Memory B cell (primary cell): ENCODE measurements at regions not wholly inside any gene's neighbourhood (a gene's known extent, or its start where the extent isn't known, plus 50 kb on each side); places are given as distances from the start of the nearest gene placed in this dataset.

ENCODE experiments used
- ATAC-seq: fragments of 150-1000 bp; cut with Tn5 transposase; 2 replicates; pipeline ENCODE4 v1.10.0; 2021; ENCODE audit warnings: low read depth, mild to moderate bottlenecking, moderate library complexity
- DNase-seq, 2 donors: peaks; one replicate each; pipeline ENCODE4 v3.0.0; 2022; ENCODE audit warnings: low spot score in 2 of 2
- H3K27ac Mint-ChIP-seq: one replicate; pipeline ENCODE4 v1.8.0; 2022; ENCODE audit warnings: mild to moderate bottlenecking, moderate library complexity, mixed read lengths
- H3K27me3 Mint-ChIP-seq: one replicate; pipeline ENCODE4 v1.8.0; 2022; ENCODE audit warnings: mixed read lengths
- H3K36me3 Mint-ChIP-seq: one replicate; pipeline ENCODE4 v1.8.0; 2022; ENCODE audit warnings: mild to moderate bottlenecking, mixed read lengths
- H3K4me1 Mint-ChIP-seq: one replicate; pipeline ENCODE4 v1.8.0; 2022; ENCODE audit warnings: mixed read lengths
- H3K4me3 Mint-ChIP-seq: one replicate; pipeline ENCODE4 v1.8.0; 2022; ENCODE audit warnings: mild to moderate bottlenecking, moderate library complexity, mixed read lengths
- H3K9me3 Mint-ChIP-seq: one replicate; pipeline ENCODE4 v1.8.0; 2022; ENCODE audit warnings: mixed read lengths

DNA sequence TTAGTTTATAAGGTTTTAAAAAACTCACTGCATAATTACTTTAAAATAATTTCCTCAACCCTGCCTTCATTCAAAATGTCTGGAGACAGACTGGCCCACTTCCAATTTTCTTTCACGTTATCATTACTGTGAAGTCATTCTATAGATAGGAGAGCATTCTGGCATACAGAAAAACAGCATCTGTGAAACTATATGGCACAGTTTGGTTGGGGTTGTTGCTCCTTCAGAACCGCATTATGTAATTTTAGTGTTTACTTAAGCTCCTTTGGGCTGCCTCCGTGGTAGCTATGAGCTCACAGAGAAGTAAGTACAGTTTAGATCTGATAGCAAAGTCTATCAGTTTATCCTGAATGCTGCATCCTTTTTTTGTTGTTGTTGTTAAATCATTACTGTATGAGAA lies 104.3 kb downstream of the KCNRG start:
- Mint-ChIP-seq H3K4me1 (peaks cover 26% of the 10 kb centered on the region), H3K27ac (no peak overlapping the region)
- DNase-seq, result no peak

DNA sequence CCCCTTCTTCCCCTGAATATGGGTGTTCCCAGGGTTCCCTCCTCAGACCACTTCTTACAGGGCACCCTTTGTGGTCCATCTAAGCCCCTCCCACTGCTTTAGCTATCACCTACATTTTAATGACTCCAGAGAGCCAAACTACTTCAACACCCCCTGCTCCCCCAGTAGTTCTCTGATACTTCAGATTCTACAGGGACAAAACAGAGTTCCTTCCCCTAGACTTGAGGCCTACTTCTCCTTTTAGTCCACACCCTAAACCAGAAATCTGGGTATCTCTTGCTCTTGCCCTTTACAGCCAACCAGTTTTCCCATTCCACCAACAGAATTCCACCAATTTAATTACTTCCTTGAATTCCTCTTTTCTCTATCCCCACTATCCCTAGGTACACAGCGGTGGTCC lies 107.2 kb downstream of the KCNRG start:
- DNase-seq (no peak), ATAC-seq (no peak)
- H3K36me3 Mint-ChIP-seq, result peaks cover 7% of the 10 kb centered on the region
- H3K4me1 Mint-ChIP-seq, result peaks cover 33% of the 10 kb centered on the region
- no peaks in the 10 kb centered on the region for H3K27me3 Mint-ChIP-seq
- peak overlapping the region; percentile 97 for H3K27ac Mint-ChIP-seq
- H3K9me3 Mint-ChIP-seq, result no peaks in the 10 kb centered on the region
- peak overlapping the region; percentile 92 for H3K4me3 Mint-ChIP-seq

More for the DNA sequence above, 104.3 kb downstream of the KCNRG start:
- no peaks in the 10 kb centered on the region for H3K27me3 Mint-ChIP-seq
- ATAC-seq, result no peak
- H3K36me3 Mint-ChIP-seq, result peaks cover 9% of the 10 kb centered on the region
- no peak overlapping the region for H3K4me3 Mint-ChIP-seq
- no peaks in the 10 kb centered on the region for H3K9me3 Mint-ChIP-seq

DNA sequence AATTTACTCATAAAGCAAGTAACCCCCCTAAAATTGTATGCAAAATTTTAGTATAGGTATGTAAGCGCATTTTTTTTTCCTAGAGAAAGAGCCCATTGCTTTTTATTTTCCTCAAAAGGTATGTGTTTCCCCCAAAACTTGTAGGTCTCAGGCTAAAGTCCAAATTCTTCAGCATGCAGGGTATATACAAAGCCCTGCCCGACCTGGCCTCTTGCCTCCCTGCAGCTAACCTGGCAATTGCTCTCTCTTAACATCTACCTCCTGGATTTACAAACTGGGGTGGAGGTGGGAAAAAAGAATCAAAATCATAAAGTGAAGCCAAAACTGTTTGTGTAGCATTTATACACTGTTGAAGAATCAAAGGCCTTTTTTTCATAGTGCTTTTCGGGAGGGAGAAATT lies 107.8 kb downstream of the KCNRG start:
- Mint-ChIP-seq H3K36me3 (peaks cover 7% of the 10 kb centered on the region), H3K27ac (peak overlapping the region; percentile 97), H3K4me1 (peaks cover 33% of the 10 kb centered on the region), H3K4me3 (peak overlapping the region; percentile 92), H3K27me3 (no peaks in the 10 kb centered on the region), H3K9me3 (no peaks in the 10 kb centered on the region)
- no peak for ATAC-seq
- no peak for DNase-seq

DNA sequence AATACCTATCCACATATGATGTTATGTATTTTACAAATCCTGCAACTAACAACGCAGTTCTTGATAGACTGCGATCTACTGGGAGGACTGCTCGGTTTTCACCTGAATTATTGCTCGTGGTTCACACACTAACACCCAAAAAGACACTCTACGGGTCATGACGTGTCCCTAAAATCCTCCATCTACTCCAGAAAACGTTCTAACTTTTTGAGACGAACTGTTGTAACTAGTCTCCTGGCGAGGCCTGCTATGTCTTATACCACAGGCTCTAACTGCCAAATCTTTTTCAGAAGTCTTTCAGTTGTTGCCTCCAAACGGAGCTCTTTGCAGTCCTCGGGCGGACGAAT lies 108.2 kb downstream of the KCNRG start:
- H3K4me1 Mint-ChIP-seq, result peaks cover 35% of the 10 kb centered on the region
- no peak for DNase-seq
- H3K36me3 Mint-ChIP-seq, result peaks cover 7% of the 10 kb centered on the region
- H3K4me3 Mint-ChIP-seq, result peak overlapping the region; percentile 92
- ATAC-seq, result no peak
- no peaks in the 10 kb centered on the region for H3K9me3 Mint-ChIP-seq
- H3K27me3 Mint-ChIP-seq, result no peaks in the 10 kb centered on the region
- peak overlapping the region; percentile 97 for H3K27ac Mint-ChIP-seq

DNA sequence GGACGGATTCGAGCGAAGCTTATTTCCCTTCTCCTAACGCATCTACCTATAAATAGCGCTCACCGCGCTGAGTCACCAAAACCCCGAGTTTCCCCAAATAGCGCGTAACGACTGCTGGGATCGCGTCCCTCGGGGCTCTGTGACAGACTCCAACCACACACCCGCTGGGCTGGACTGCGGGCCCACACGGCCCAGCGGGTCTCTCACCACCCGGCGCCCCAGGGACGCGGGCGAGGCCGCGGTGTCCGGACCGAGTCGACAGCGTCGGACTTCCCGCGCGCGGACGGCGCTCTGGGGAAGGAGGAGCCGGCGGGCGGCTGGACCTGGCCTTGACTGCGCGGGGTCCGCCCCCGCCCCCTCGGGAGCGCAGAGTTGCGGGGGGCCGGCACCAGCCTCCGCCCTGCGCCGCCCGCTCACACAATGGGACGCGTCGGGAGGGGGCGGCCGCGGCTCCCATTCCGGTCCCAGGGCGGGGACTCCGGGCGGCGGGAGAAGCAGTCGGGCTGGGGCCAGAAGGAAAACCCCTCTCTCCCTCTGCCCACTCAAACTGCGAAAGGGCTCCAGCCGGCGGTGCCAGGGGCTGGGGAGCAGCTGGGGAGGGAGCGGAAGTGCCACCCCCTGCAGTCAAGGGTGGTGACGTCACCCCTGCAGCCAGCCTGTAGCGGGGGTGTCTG lies 108.8 kb downstream of the KCNRG start:
- Mint-ChIP-seq H3K36me3 (peaks cover 6% of the 10 kb centered on the region), H3K27ac (peak overlapping the region; percentile 97), H3K27me3 (no peaks in the 10 kb centered on the region), H3K4me3 (peak overlapping the region; percentile 92), H3K4me1 (peaks cover 37% of the 10 kb centered on the region), H3K9me3 (no peaks in the 10 kb centered on the region)
- ATAC-seq, result peak; percentile 68
- DNase-seq, result peak; percentile 54 to 63

DNA sequence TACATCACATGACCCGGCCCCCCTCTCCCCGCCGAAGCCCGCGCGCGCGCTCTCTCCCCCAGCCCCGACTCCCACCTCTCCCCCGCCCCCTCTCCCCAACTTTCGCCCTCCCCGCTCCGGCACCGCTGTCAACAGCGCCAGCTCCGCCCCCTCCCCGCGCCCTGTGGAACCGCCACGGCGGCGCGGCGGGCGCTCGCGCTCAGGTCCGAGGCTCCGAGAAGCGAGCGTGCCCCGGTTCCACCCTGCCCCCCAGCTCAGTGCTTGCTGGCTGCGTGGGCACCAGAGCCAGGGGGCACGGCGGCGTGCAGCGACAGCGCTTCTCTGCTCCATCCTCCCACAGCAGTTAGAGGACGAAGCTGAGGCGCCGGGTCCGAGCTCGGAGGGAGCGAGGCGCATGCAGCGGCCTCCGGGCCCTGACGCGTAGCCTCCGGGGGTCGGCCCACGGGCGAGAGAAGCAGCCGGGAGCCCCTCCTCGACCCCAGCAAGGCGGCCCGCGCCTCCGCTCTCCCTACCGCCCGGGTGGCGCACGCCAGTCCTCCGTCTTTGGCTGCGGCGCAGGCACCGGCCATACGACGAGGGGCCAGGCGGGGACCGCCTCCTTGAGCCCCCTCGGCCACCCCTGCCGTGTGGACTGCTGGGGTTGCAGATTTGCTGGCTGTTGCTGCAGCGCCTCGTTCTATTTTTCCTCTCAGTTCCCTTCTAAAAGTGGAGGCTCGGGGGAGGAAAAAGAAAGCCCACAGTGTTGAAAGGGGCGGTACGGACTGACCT lies 109.5 kb downstream of the KCNRG start:
- DNase-seq (peak; percentile 90 to 92), ATAC-seq (peak; percentile 5)
- Mint-ChIP-seq H3K4me1 (peaks cover 37% of the 10 kb centered on the region), H3K9me3 (no peaks in the 10 kb centered on the region), H3K36me3 (peaks cover 4% of the 10 kb centered on the region), H3K4me3 (peak overlapping the region; percentile 92), H3K27me3 (no peaks in the 10 kb centered on the region), H3K27ac (peak overlapping the region; percentile 97)

DNA sequence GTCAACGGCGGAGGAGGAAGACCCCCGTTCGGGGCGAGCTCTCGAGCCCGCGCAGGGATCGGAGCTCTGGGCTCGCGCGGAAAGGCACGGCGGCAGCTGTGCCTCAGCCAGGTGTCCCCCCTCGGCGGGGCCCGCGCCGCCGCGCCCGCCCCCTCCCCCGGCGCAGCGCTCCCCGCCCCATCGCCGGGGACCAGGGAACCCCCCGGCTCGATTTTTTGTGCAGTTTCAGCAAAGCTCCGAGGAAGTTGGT lies 110.0 kb downstream of the KCNRG start:
- DNase-seq (peak in 1 of 2 donors; percentile 75), ATAC-seq (peak; percentile 27)
- Mint-ChIP-seq H3K4me3 (peak overlapping the region; percentile 92), H3K27ac (peak overlapping the region; percentile 97), H3K36me3 (peaks cover 4% of the 10 kb centered on the region), H3K27me3 (no peaks in the 10 kb centered on the region), H3K9me3 (no peaks in the 10 kb centered on the region), H3K4me1 (peaks cover 37% of the 10 kb centered on the region)

DNA sequence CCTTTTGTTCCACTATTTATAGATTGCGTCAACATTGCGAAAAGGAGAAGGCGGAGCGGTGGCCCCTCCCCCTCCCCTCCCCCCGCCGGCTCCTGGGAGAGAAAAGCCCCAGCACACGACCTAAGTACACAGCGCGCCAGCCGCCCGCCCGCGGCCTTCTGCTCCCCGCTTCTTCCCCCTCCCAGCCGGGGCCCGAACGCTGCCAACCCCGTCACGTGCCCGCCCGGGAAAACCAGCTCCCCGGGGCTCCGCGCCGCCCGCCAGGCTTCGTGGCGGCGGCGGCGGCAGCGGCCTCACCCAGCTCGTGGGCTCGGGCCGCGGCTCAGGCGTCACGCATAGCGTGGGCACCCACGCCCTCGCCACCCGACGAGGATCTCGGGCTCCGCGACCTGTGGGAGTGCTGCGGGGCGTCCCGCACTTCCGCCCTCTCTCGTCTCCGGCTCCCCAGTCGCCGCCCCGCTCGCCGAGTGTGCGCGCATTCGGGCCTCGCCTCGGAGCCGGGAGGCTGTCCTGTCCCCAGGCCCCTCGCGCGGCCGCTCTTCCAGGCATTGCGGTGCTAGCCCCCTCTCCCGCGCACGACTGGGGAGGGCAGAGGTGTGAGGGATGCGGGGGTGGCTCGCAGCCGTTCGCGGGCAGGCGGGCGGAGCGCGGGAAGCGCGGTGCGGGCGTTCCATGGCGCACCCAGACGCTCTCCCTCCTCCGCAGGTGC lies 110.5 kb downstream of the KCNRG start:
- Mint-ChIP-seq H3K4me1 (peaks cover 36% of the 10 kb centered on the region), H3K27me3 (no peaks in the 10 kb centered on the region), H3K9me3 (no peaks in the 10 kb centered on the region), H3K27ac (peak overlapping the region; percentile 97), H3K4me3 (peak overlapping the region; percentile 92), H3K36me3 (peaks cover 3% of the 10 kb centered on the region)
- DNase-seq, result peak; percentile 76 to 82
- ATAC-seq, result peak; percentile 46

DNA sequence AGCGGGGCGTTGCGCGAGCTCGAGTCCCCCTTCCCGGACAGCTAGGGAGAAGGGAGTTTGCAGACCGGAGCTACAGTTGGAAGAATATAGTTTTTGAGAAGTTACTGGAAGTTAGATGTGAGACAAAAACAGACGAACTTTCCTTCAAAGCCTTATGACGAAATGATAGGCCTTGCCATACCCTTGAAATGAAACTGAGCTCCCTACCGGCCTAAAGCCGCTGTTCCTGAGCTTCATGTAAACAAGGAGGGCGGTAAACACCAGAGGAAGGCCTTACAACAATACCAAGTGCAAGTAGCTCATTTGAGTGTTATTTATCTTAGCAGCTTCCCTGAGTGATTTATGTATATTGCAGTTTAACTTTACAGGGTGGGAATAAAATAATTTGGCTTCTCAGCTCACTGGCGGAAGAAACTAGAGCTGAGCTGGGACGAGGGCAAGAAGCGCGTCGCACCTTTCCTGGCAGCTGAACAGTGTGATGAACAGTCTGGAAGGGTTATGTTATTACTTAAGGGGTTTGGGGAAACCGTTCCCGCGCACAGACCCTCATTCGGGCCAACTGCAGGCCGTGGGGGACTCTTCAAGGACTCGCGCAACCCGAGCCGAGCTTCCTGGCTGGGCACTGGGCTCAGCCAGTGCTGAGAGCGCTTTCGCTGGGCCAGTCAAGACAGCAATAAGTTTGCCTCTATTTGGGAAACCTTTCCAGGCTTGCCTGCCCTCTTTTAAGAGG lies 111.2 kb downstream of the KCNRG start:
- no peaks in the 10 kb centered on the region for H3K27me3 Mint-ChIP-seq
- H3K4me3 Mint-ChIP-seq, result peak overlapping the region; percentile 92
- no peaks in the 10 kb centered on the region for H3K9me3 Mint-ChIP-seq
- ATAC-seq (no peak), DNase-seq (no peak)
- H3K4me1 Mint-ChIP-seq, result peaks cover 40% of the 10 kb centered on the region
- H3K27ac Mint-ChIP-seq, result peak overlapping the region; percentile 97
- H3K36me3 Mint-ChIP-seq, result peaks cover 2% of the 10 kb centered on the region

DNA sequence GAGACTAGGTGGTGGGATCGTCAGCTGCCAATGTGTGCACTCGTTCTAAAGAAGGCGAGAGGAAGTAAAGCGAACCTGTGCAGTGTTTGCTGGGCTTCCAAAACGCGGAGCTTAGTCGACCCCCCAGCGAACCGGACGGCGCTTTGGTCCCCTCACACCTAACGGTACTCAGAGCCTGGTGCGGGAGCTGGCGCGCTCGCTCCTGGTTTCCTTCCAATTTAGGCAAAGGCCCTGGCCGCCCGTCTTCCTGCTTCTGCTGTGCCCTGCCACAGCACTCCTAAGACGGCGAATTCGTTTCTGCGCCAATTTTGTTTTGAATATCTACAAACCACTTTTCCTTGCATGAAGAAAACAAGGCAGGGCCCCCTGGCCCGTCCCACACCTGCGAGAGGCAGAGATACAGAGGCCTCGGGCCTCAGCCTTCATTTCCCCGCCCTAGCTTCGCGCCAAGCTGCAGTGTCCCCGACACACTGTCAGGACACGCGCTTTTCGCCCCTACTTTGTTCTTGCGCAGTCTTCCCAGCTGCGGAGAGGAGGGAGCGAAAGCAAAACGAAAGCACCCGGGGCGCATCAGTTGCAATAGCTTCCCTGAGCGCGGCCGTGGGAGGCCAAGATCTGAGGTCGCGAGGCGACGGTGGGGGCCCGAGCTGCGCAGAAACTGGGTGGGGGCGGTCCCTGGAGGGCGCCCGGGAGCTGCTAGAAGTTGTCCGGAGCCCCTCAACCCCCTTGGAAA lies 111.9 kb downstream of the KCNRG start:
- no peaks in the 10 kb centered on the region for H3K27me3 Mint-ChIP-seq
- DNase-seq (peak; percentile 36 to 46), ATAC-seq (no peak)
- H3K4me1 Mint-ChIP-seq, result peaks cover 38% of the 10 kb centered on the region
- H3K36me3 Mint-ChIP-seq, result peaks cover 2% of the 10 kb centered on the region
- no peaks in the 10 kb centered on the region for H3K9me3 Mint-ChIP-seq
- peak overlapping the region; percentile 97 for H3K27ac Mint-ChIP-seq
- H3K4me3 Mint-ChIP-seq, result peak overlapping the region; percentile 92

DNA sequence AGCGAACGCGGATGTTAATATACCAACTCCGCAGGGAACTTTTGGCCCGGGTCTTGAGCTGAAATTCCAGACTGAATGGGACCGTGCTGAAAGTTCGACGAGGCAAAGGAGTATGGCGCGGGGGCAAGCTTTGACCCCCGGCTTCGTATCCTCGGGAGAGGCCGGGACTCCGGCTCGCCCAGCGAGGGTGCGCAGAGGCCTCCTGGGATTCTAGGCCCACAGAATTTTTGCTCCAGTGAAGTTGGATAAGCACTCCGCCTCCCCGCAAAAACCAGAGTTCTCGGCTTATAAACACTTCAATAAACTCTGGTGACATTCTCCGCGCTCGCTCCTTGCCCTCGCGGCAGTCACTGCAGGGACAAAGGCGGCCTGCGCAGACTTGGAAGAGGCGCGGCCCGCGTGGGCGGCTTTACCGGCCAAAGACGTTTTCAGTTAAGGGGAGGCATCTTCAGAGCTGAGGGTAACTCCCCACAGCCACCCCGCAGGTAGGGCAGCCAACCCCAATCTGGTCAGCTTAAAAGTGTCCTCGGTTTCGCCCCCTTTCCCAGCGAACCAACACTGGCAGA lies 112.6 kb downstream of the KCNRG start:
- Mint-ChIP-seq H3K4me3 (peak overlapping the region; percentile 92), H3K27me3 (peaks cover 3% of the 10 kb centered on the region), H3K4me1 (peaks cover 34% of the 10 kb centered on the region), H3K9me3 (no peaks in the 10 kb centered on the region), H3K36me3 (no peaks in the 10 kb centered on the region), H3K27ac (peak overlapping the region; percentile 97)
- DNase-seq (no peak), ATAC-seq (no peak)

DNA sequence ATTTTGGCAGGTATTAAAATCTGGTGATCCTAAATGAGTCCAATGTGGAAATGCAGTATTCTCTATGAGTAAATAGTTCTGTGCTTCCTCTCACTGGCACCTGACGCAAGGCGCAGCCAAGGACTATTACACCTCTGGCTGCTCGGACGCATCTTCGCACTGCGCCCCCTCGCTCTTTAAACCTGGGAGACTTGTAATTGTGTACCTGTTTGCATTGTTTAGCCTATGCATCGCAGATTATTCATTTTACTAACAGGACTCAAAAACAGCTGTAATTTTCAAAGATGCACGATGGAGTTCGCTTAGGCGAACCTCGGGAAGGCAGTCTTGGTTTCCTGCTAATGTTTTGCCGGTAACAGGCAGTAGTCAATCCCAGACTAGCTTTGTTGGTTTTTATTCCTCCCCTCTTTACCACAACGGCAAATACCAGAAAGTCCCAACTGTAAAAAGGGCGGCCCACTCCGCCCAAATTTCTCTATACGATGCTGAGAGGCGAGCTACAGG lies 113.2 kb downstream of the KCNRG start:
- Mint-ChIP-seq H3K27ac (peak overlapping the region; percentile 84), H3K4me1 (peaks cover 28% of the 10 kb centered on the region), H3K36me3 (no peaks in the 10 kb centered on the region), H3K4me3 (peak overlapping the region; percentile 77), H3K9me3 (no peaks in the 10 kb centered on the region), H3K27me3 (peaks cover 3% of the 10 kb centered on the region)
- DNase-seq, result no peak
- no peak for ATAC-seq

DNA sequence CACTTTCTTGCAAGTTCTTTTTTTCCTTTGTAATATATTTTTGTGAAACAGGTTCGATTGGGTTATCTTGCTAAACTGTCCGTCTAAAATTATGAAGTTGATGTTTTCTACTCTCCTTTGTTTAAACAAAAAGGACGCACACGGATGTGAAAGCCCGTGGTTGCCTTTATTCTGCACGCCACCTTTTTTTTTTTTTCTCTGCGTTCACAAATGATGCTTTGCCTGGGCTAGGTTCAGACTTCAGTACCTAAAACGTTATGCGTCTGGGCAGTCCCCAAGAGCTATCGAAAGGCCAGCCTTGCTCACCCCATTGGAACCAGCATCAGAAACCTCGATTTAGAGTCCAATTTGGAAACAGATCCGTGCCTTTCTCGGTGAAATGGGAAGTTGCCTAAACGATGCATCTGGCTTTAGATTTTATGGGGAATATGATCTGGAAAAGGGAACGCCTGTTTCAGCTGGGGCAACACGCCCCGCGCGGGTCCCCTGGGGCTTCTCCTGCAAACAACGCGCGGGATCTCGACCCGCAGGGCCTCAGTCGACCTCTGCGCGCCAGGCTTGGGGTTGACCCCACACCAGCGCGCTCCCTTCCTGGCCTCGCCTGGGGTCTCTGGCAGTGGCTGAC lies 113.9 kb downstream of the KCNRG start:
- H3K27ac Mint-ChIP-seq, result peak overlapping the region; percentile 84
- H3K4me3 Mint-ChIP-seq, result peak overlapping the region; percentile 77
- peaks cover 6% of the 10 kb centered on the region for H3K27me3 Mint-ChIP-seq
- ATAC-seq (no peak), DNase-seq (peak; percentile 33 to 40)
- H3K36me3 Mint-ChIP-seq, result no peaks in the 10 kb centered on the region
- peaks cover 25% of the 10 kb centered on the region for H3K4me1 Mint-ChIP-seq
- no peaks in the 10 kb centered on the region for H3K9me3 Mint-ChIP-seq
